ENCODE measurements at regions not wholly inside any gene's neighbourhood (a gene's known extent, or its start where the extent isn't known, plus 50 kb on each side); places are given as distances from the start of the nearest gene placed in this dataset.

DNA sequence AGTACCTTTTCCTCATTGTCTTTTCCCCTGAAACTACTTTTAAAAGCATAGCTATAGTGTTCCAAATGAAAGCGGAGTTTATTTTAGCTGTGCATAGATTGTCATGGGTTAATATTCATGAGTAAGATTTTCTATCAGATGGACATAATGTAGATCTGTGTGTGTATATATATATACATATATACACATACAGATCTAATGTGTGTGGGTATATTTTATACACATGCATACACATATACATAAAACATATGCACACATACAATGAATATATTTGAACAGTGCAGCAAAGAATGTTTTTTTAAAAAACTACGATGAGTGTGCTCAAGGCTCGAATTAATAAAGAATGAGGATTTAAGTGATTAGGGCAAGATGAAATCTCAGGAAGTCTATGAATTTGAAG is 328.3 kb upstream of the IL12A start:
- no peak for DNase-seq (ENCODE audit: low spot score)
- no peak overlapping the region for H3K4me3 ChIP-seq
- TF ChIP-seq, protein P1, sequence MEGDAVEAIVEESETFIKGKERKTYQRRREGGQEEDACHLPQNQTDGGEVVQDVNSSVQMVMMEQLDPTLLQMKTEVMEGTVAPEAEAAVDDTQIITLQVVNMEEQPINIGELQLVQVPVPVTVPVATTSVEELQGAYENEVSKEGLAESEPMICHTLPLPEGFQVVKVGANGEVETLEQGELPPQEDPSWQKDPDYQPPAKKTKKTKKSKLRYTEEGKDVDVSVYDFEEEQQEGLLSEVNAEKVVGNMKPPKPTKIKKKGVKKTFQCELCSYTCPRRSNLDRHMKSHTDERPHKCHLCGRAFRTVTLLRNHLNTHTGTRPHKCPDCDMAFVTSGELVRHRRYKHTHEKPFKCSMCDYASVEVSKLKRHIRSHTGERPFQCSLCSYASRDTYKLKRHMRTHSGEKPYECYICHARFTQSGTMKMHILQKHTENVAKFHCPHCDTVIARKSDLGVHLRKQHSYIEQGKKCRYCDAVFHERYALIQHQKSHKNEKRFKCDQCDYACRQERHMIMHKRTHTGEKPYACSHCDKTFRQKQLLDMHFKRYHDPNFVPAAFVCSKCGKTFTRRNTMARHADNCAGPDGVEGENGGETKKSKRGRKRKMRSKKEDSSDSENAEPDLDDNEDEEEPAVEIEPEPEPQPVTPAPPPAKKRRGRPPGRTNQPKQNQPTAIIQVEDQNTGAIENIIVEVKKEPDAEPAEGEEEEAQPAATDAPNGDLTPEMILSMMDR (IDR thresholded peaks at IDR 0.05), result no peak
- H3K27ac ChIP-seq, result no peak overlapping the region

DNA sequence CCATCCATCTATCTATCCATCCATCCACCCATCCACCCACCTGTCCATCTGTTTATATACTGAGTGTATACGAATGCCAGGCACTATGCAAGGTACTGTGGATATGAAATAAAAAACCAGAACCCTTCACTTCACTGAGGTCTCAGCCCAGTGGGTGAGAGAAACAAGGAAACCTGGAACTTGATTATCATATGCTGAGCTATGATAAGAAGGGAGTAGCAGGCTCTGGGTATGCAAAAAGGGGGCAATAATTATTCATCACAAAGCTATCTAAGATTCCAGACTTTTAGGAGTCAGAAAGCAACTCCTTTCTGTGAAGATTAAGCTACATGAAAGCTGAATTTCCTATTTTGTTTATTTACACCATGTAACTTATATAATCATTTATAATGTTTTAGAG is 327.7 kb upstream of the IL12A start:
- Histone ChIP-seq H3K27ac (no peak overlapping the region), H3K4me3 (no peak overlapping the region)
- TF ChIP-seq, protein P1 (IDR thresholded peaks at IDR 0.05), result no peak
- no peak for DNase-seq (ENCODE audit: low spot score)

DNA sequence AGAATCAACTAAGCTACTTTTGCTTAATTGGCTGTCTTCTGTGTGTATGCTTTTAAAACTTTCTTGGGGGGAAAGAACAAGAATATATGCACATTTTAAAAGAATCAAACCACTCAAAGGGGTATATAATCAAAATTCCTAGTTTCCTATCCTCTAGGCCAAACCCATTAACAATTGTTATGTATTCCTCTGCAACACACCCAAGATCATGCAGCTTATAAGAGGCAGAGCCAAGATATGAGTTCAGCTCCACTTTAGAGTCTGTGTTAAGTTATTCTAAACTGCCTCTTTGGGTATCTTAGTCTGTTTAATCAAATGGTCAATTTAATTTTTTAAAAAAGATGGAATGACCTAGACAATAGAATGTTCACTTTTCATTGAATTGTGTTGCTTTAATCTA is 326.1 kb upstream of the IL12A start:
- no peak for DNase-seq (ENCODE audit: low spot score)
- TF ChIP-seq, protein P1 (IDR thresholded peaks at IDR 0.05), result no peak
- H3K4me3 ChIP-seq, result no peak overlapping the region
- no peak overlapping the region for H3K27ac ChIP-seq

- TF ChIP-seq, protein P1 (IDR thresholded peaks at IDR 0.05), result no peak
- no peak overlapping the region for H3K4me3 ChIP-seq
- DNase-seq (ENCODE audit: low spot score), result no peak
- H3K27ac ChIP-seq, result no peak overlapping the region
Observed at GRCh38 chr3:159664006-159664405, 324.6 kb upstream of the IL12A start.

DNA sequence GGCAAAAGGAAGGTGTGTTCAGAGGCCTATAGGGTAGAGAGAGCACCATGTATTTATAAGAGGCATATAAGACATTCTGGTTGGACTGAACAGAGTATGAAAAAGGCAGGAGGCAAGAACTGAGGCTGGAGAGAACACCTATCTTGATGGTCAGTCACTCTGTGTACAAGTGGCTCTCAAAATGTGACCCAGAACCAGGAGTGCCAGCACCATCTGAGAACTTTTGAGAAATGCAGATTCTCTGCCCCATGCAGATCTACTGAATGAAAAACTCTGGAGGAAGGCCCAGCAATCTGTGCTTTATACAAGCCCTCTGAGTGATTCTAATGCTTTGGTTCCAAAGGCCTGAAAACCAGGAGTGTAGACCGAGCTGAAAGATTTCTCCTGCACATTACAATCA is 324.0 kb upstream of the IL12A start:
- DNase-seq (ENCODE audit: low spot score), result no peak
- TF ChIP-seq, protein P1 (IDR thresholded peaks at IDR 0.05), result no peak
- Histone ChIP-seq H3K4me3 (no peak overlapping the region), H3K27ac (no peak overlapping the region)

- H3K27ac ChIP-seq, result no peak overlapping the region
Observed at GRCh38 chr3:159667261-159667660, 321.4 kb upstream of the IL12A start.

DNA sequence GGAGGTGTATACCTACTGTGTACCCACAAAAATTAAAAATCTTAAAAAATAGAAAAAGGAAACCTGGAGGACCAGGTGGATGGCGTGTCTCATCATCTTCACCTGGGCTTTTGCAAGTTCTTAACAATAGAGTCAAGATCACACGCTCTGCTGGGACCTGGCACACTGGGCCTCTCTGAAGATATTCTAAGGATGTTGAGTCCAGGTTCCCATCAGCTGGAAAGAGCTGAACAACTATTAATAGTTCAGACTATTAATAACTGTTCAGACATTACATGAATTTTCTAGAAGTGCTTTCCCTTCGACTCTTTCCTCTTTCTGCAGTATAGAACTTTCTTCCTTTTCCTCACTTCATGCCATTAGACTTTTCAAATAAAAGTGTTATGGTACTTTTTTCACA is 320.2 kb upstream of the IL12A start:
- DNase-seq (ENCODE audit: low spot score), result no peak
- H3K27ac ChIP-seq, result peak overlapping the region in 1 of 2 donors; percentile 7
- TF ChIP-seq, protein P1 (IDR thresholded peaks at IDR 0.05), result no peak
- no peak overlapping the region for H3K4me3 ChIP-seq

More at GRCh38 chr3:159667261-159667660, 321.4 kb upstream of the IL12A start:
- H3K4me3 ChIP-seq, result no peak overlapping the region
- TF ChIP-seq, protein P1 (IDR thresholded peaks at IDR 0.05), result no peak
- no peak for DNase-seq (ENCODE audit: low spot score)

Measured in coronary artery (tissue), 2 donors.